ENCODE measurements at regions not wholly inside any gene's neighbourhood (a gene's known extent, or its start where the extent isn't known, plus 50 kb on each side); places are given as distances from the start of the nearest gene placed in this dataset.
"Not testable (repeated sequence)": the region's sequence is repeated elsewhere in the genome, so short reads cannot be mapped to it uniquely, and the experiment has no call there.

DNA sequence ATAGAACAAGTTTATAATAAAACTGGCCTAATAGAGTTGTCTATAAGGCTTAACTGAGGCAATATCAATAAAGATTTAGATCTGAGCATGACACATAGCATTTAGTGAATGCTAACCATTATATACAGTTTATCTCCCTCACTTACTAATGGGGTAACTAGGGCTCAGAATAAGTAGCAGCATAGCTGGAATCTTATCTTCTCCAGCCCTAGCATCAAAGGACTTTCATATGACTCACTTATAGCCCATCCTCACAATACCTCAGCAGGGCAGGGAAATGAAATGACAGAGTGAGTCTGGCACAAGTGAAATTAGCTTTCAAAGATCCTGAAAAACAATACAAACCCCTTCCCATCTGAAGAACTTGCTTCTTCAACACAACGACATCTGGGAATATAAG, 362.9 kb downstream of the KIF20B start:
- no peaks in the 10 kb centered on the region for H3K4me1 Mint-ChIP-seq
- DNase-seq (ENCODE audit: low read depth, low spot score) = no peak
- H3K27ac Mint-ChIP-seq (ENCODE audit: unreplicated experiment) = no peak overlapping the region
- TF ChIP-seq, protein P1, sequence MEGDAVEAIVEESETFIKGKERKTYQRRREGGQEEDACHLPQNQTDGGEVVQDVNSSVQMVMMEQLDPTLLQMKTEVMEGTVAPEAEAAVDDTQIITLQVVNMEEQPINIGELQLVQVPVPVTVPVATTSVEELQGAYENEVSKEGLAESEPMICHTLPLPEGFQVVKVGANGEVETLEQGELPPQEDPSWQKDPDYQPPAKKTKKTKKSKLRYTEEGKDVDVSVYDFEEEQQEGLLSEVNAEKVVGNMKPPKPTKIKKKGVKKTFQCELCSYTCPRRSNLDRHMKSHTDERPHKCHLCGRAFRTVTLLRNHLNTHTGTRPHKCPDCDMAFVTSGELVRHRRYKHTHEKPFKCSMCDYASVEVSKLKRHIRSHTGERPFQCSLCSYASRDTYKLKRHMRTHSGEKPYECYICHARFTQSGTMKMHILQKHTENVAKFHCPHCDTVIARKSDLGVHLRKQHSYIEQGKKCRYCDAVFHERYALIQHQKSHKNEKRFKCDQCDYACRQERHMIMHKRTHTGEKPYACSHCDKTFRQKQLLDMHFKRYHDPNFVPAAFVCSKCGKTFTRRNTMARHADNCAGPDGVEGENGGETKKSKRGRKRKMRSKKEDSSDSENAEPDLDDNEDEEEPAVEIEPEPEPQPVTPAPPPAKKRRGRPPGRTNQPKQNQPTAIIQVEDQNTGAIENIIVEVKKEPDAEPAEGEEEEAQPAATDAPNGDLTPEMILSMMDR (conservative IDR thresholded peaks at IDR 0.05) = no peak
- H3K27me3 Mint-ChIP-seq (ENCODE audit: low read depth) = no peaks in the 10 kb centered on the region
- H3K9me3 Mint-ChIP-seq = peaks cover 5% of the 10 kb centered on the region
- H3K4me3 Mint-ChIP-seq = no peak overlapping the region
- no peaks in the 10 kb centered on the region for H3K36me3 Mint-ChIP-seq (ENCODE audit: low read depth)

- Mint-ChIP-seq H3K9me3 (peaks cover 7% of the 10 kb centered on the region), H3K36me3 (ENCODE audit: low read depth) (no peaks in the 10 kb centered on the region), H3K27ac (ENCODE audit: unreplicated experiment) (no peak overlapping the region), H3K4me3 (no peak overlapping the region), H3K4me1 (no peaks in the 10 kb centered on the region), H3K27me3 (ENCODE audit: low read depth) (no peaks in the 10 kb centered on the region)
- DNase-seq (ENCODE audit: low read depth, low spot score) = no peak
- TF ChIP-seq, protein P1 (conservative IDR thresholded peaks at IDR 0.05) = no peak
Measured at GRCh38 chr10:90066435-90066834, 365.0 kb downstream of the KIF20B start.

DNA sequence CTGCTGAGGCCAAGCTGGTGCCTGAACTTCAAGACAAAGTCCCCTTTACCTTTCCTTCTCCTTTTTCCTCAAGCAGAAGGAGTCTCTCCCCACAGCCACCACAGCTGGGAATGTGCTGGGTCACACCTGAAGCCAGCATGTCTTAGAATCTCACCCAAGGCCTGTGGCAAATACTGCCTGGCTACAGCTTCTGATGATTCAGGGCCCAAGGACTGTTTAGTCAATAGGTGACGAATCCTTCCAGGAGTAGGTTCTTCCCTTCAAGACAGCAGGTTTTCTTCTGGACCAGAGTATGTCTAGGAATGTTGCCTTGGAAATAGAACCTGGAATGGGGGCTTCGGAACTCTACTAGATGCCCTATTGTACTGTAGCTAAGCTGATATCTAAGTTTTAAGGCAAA, 374.6 kb downstream of the KIF20B start:
- peaks cover 3% of the 10 kb centered on the region for H3K9me3 Mint-ChIP-seq

DNA sequence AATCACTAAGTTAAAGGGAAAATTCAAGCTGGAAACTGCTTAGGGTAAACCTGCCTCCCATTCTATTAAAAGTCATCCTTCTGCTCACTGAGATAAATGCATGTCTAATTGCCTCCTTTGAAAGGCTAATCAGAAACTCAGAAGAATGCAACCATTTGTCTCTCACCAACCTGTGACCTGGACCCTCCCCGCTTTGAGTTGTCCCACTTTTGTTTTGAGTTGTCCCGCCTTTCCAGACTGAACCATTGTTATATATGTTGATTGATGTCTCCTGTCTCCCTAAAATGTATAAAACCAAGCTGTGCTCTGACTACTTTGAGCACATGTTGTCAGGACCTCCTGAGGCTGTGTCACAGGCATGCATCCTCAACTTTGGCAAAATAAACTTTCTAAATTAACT, 378.4 kb downstream of the KIF20B start:
- H3K27me3 Mint-ChIP-seq (ENCODE audit: low read depth) = no peaks in the 10 kb centered on the region
- H3K27ac Mint-ChIP-seq (ENCODE audit: unreplicated experiment) = no peak overlapping the region
- H3K4me1 Mint-ChIP-seq = peaks cover 8% of the 10 kb centered on the region
- H3K36me3 Mint-ChIP-seq (ENCODE audit: low read depth) = no peaks in the 10 kb centered on the region
- TF ChIP-seq, protein P1 (conservative IDR thresholded peaks at IDR 0.05) = no peak
- H3K4me3 Mint-ChIP-seq = no peak overlapping the region
- no peaks in the 10 kb centered on the region for H3K9me3 Mint-ChIP-seq
- DNase-seq (ENCODE audit: low read depth, low spot score) = no peak

More for the DNA sequence above, 374.6 kb downstream of the KIF20B start:
- peaks cover 8% of the 10 kb centered on the region for H3K4me1 Mint-ChIP-seq
- H3K27ac Mint-ChIP-seq (ENCODE audit: unreplicated experiment) = no peak overlapping the region
- TF ChIP-seq, protein P1 (conservative IDR thresholded peaks at IDR 0.05) = no peak
- H3K4me3 Mint-ChIP-seq = no peak overlapping the region
- DNase-seq (ENCODE audit: low read depth, low spot score) = no peak
- H3K27me3 Mint-ChIP-seq (ENCODE audit: low read depth) = no peaks in the 10 kb centered on the region
- no peaks in the 10 kb centered on the region for H3K36me3 Mint-ChIP-seq (ENCODE audit: low read depth)

DNA sequence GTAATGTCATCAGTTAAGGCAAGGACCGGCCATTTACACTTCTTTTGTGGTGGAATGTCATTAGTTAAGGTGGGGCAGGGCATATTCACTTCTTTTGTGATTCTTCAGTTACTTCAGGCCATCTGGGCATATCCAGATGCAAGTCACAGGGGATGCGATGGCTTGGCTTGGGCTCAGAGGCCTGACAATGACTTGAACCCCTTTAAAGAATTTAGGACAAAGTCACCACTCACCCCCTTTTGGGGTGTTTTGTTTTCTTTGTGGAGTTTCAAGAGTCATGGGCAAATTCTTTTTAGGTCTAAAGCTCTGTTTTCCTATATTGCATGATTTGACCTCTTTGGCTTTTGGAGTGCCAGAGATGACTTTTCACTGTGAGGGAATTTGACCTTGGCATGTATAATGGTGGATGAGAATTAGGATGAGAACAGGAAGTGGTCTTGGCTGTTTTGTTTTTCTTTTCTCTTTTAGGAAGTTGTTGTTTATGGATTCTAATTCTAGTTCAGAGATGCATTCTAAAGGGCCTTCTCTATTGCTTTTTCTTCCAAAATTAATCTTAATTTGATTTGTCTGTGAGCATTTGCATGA, 385.3 kb downstream of the KIF20B start:
- not testable (repeated sequence) for H3K27me3 Mint-ChIP-seq (ENCODE audit: low read depth); H3K36me3 Mint-ChIP-seq (ENCODE audit: low read depth); H3K27ac Mint-ChIP-seq (ENCODE audit: unreplicated experiment); H3K9me3 Mint-ChIP-seq; DNase-seq (ENCODE audit: low read depth, low spot score); H3K4me3 Mint-ChIP-seq
- peaks cover 21% of the 10 kb centered on the region for H3K4me1 Mint-ChIP-seq

DNA sequence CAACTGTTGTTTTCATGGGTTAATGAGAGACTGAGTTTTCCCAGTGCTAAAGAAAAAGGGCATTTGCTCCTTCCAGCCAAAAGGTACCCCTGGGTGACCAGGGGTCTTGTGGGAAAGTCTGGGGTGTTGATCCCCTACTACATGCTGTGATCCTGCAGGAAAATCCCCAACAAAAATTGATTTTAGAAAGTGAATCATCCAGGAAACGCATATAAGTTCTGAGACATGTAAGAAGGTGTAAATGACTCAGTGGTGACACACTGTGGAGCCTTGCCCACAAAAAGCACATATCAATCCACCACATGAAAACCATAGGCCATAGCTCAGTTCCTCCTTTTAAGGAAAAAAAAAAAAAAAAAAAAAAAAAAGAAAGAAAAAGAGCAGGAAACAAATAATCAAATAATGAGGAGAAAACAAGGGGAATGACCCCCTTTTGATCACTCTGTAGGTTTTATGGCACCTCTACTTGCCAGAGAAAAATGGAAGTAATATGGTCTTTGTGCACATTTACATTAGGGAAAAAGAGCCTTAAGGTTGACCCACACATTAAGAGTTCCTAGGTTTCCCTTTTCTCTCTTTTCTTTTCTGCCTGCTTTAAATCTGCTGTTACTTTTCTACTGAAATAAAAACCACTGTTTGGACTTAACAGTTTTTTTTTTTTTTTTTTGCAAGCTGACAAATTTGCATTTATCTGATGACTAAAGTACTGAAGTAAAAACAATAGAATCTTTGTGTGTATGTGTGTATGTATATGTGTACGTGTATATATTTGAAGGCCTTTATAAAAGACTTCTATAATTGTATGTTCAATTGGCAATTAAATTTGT, 386.0 kb downstream of the KIF20B start:
- Mint-ChIP-seq H3K27ac (ENCODE audit: unreplicated experiment) (no peak overlapping the region), H3K27me3 (ENCODE audit: low read depth) (no peaks in the 10 kb centered on the region), H3K4me1 (peaks cover 21% of the 10 kb centered on the region), H3K36me3 (ENCODE audit: low read depth) (no peaks in the 10 kb centered on the region), H3K4me3 (no peak overlapping the region), H3K9me3 (no peaks in the 10 kb centered on the region)
- DNase-seq (ENCODE audit: low read depth, low spot score) = no peak
- TF ChIP-seq, protein P1 (conservative IDR thresholded peaks at IDR 0.05) = no peak

Measured in neural crest cell (in vitro differentiated cells).